ENCODE measurements at regions not wholly inside any gene's neighbourhood (a gene's known extent, or its start where the extent isn't known, plus 50 kb on each side); places are given as distances from the start of the nearest gene placed in this dataset.
A peak's percentile ranks its signal among the peaks of the same experiment; 100 is the strongest.
"Not testable (repeated sequence)": the region's sequence is repeated elsewhere in the genome, so short reads cannot be mapped to it uniquely, and the experiment has no call there.

DNA sequence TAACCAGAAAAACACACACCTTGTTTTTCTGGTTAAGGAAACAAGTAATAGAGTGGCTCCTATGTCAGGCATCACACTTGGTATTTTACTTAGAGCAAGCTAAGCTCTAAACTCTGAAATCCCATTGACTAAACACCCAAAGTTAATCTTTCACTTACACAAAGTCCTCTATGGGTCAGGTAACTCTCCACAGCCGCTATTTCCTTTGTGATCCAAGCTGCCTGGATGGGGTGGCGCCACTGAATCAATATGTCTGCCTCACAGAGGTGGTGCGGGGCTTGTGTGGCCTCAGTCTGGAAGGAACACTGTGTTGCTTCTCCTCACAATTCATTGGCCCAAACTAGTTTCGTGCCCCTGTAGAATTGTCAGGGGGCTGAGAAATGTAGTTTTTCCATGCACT is 160.0 kb upstream of the E2F7 start:
- no peak for DNase-seq (ENCODE audit: low read depth, low spot score)
- TF ChIP-seq, protein P1, sequence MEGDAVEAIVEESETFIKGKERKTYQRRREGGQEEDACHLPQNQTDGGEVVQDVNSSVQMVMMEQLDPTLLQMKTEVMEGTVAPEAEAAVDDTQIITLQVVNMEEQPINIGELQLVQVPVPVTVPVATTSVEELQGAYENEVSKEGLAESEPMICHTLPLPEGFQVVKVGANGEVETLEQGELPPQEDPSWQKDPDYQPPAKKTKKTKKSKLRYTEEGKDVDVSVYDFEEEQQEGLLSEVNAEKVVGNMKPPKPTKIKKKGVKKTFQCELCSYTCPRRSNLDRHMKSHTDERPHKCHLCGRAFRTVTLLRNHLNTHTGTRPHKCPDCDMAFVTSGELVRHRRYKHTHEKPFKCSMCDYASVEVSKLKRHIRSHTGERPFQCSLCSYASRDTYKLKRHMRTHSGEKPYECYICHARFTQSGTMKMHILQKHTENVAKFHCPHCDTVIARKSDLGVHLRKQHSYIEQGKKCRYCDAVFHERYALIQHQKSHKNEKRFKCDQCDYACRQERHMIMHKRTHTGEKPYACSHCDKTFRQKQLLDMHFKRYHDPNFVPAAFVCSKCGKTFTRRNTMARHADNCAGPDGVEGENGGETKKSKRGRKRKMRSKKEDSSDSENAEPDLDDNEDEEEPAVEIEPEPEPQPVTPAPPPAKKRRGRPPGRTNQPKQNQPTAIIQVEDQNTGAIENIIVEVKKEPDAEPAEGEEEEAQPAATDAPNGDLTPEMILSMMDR (IDR thresholded peaks at IDR 0.05; ENCODE audit: low read depth, low read length) = no peak
- no peak overlapping the region for H3K4me3 ChIP-seq (ENCODE audit: low read depth, low read length)
- in situ Hi-C loops (cut with HindIII; ENCODE audit: low sequenced_read_pairs) = no loop called here

DNA sequence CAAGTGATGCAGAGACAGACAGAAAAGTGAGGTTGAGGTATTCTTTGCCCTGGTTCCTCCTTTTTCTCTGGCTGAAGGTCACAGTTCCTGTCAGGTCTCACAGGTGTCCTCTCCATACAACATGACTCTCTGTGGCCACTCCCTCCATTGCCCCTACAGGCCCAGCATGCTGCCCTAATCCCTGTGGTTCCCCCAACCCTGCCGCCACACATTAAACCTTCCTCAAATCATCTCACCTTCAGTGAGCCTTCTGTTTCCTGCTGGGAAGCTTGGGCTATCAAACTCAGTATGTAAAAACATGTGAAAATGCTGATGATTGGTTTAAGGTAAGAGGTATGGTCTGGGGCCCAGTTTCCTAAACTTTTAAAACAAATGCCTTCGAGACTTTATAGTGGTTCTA is 159.0 kb upstream of the E2F7 start:
- in situ Hi-C loops (cut with HindIII; ENCODE audit: low sequenced_read_pairs) = no loop called here
- no peak overlapping the region for H3K4me3 ChIP-seq (ENCODE audit: low read depth, low read length)
- TF ChIP-seq, protein P1 (IDR thresholded peaks at IDR 0.05; ENCODE audit: low read depth, low read length) = no peak
- no peak for DNase-seq (ENCODE audit: low read depth, low spot score)

DNA sequence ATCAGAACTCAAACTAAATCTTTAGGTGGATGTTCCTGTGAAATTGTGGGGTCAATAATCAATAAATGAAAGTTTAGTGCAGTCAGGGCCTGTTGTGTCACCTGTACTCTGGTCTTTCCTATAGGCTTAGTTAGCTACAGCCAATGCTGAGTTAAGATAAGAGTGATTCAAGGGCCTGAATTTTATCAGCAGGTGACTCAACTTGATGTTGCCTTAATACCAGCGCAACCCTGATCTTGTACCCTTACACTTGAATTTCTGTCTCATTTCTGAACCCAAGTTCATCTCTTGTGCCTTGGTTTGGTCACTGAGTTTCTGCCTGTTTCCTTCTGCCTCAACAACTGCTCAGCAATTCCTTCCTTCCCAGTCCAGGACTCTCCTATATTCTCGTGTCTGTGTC is 157.0 kb upstream of the E2F7 start:
- no peak overlapping the region for H3K4me3 ChIP-seq (ENCODE audit: low read depth, low read length)
- in situ Hi-C loops (cut with HindIII; ENCODE audit: low sequenced_read_pairs) = no loop called here
- no peak for DNase-seq (ENCODE audit: low read depth, low spot score)
- TF ChIP-seq, protein P1 (IDR thresholded peaks at IDR 0.05; ENCODE audit: low read depth, low read length) = no peak

DNA sequence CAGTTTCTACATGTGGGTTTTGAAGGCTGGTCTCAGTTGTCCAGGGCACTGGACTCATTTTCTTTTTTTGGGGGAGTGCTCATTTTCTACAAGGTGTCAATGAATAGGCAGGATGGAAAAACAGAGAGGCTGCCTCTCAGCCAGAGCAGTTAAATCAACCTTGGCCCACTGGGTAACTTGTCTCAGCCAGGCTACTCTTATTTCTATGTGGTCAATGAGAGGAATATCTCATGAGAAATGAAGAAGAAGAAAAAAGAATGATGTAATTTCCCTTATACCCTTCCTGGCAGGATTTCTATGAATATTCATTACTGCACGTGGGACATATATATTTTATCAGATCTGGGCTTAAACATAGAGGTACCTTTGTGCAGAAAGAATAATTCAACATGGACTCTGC is 155.2 kb upstream of the E2F7 start:
- TF ChIP-seq, protein P1 (IDR thresholded peaks at IDR 0.05; ENCODE audit: low read depth, low read length) = no peak
- H3K4me3 ChIP-seq (ENCODE audit: low read depth, low read length) = no peak overlapping the region
- in situ Hi-C loops (cut with HindIII; ENCODE audit: low sequenced_read_pairs) = no loop called here
- DNase-seq (ENCODE audit: low read depth, low spot score) = no peak

DNA sequence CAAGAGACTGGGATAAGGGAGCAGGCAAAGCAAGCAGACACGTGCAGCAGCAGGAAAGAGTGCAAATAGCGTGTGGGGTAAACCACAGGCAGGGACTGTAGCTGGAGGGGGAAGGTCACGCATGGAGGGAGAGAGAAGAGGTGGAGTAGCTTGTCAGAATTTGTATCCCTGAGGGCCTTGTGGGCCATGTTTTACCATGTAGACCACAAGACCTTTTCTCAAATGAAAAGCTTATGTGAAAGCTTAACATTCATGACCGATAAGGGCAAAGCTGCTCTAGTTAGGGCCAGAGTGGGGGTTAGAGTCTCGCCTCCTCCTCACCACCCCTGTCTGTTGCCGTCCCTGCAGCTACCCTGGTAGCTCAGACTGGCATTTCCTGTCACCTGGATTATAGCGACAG is 152.9 kb upstream of the E2F7 start:
- no peak for DNase-seq (ENCODE audit: low read depth, low spot score)
- in situ Hi-C loops (cut with HindIII; ENCODE audit: low sequenced_read_pairs) = no loop called here
- TF ChIP-seq, protein P1 (IDR thresholded peaks at IDR 0.05; ENCODE audit: low read depth, low read length) = no peak
- no peak overlapping the region for H3K4me3 ChIP-seq (ENCODE audit: low read depth, low read length)

DNA sequence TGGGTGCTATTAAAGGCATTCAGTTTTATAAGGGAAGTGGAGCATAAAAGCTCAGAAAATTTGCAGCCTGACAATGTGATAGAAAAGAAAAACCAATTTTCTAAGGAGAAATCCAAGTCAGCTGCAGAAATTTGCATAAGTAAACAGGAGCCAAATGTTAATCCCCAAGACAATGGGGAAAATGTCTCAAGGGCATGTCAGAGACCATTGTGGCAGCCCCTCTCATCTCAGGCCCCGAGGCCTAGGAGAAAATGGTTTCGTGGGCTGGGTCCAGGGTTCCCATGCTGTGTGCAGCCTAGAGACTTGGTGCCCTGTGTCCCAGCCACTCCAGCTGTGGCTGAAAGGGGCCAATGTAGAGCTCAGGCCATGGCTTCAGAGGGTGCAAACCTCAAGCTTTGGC is 150.8 kb upstream of the E2F7 start:
- H3K4me3 ChIP-seq (ENCODE audit: low read depth, low read length); DNase-seq (ENCODE audit: low read depth, low spot score); in situ Hi-C loops (cut with HindIII; ENCODE audit: low sequenced_read_pairs): not testable (repeated sequence)

DNA sequence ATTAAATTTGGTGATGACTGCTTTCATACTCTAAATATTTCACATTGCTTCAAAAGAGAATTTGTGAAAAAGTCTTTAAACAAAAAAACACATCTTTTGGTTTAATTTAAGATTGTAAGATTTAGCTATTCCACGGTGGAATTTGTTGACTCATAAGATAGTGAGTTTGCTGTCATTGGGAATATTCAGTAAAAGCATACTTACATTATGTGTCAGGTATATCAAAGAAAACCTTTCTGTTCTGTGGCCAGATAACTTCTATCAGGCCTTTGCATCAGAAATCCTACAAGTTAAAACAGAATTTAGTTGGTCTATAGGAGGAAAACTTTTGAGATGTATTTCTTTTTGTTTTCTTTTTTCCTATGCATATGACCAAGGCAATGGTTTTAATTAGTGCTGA is 148.8 kb upstream of the E2F7 start:
- TF ChIP-seq, protein P1 (IDR thresholded peaks at IDR 0.05; ENCODE audit: low read depth, low read length) = no peak
- in situ Hi-C loops (cut with HindIII; ENCODE audit: low sequenced_read_pairs) = no loop called here
- DNase-seq (ENCODE audit: low read depth, low spot score) = peak; percentile 46
- no peak overlapping the region for H3K4me3 ChIP-seq (ENCODE audit: low read depth, low read length)

Measured in astrocyte of the spinal cord (primary cell).